ENCODE measurements at regions not wholly inside any gene's neighbourhood (a gene's known extent, or its start where the extent isn't known, plus 50 kb on each side); places are given as distances from the start of the nearest gene placed in this dataset.

GRCh38 chr5:124234022-124234769 lies 512.2 kb downstream of the ZNF608 start:
- CTCF ChIA-PET, result no interaction called here
- Mint-ChIP-seq H3K36me3 (ENCODE audit: low read depth) (no peaks in the 10 kb centered on the region), H3K4me1 (ENCODE audit: low read depth) (no peaks in the 10 kb centered on the region), H3K27me3 (no peaks in the 10 kb centered on the region), H3K9me3 (no peaks in the 10 kb centered on the region), H3K27ac (no peak overlapping the region), H3K4me3 (no peak overlapping the region)
- DNase-seq, result no peak
- intact Hi-C loops (cut with micrococcal nuclease), result no loop called here
- POLR2A ChIA-PET, result interaction anchor here (0.5 kb wide), 1 partner anchor 121 kb away, joined by 3 read pairs; no protein-coding TSS in a partner anchor
- no peak for ATAC-seq
- TF ChIP-seq, protein P1, sequence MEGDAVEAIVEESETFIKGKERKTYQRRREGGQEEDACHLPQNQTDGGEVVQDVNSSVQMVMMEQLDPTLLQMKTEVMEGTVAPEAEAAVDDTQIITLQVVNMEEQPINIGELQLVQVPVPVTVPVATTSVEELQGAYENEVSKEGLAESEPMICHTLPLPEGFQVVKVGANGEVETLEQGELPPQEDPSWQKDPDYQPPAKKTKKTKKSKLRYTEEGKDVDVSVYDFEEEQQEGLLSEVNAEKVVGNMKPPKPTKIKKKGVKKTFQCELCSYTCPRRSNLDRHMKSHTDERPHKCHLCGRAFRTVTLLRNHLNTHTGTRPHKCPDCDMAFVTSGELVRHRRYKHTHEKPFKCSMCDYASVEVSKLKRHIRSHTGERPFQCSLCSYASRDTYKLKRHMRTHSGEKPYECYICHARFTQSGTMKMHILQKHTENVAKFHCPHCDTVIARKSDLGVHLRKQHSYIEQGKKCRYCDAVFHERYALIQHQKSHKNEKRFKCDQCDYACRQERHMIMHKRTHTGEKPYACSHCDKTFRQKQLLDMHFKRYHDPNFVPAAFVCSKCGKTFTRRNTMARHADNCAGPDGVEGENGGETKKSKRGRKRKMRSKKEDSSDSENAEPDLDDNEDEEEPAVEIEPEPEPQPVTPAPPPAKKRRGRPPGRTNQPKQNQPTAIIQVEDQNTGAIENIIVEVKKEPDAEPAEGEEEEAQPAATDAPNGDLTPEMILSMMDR (IDR thresholded peaks at IDR 0.05), result no peak

- no peak overlapping the region for H3K27ac Mint-ChIP-seq
- CTCF ChIA-PET, result no interaction called here
These were observed 513.9 kb downstream of the ZNF608 start for GRCh38 chr5:124232515-124232914.

DNA sequence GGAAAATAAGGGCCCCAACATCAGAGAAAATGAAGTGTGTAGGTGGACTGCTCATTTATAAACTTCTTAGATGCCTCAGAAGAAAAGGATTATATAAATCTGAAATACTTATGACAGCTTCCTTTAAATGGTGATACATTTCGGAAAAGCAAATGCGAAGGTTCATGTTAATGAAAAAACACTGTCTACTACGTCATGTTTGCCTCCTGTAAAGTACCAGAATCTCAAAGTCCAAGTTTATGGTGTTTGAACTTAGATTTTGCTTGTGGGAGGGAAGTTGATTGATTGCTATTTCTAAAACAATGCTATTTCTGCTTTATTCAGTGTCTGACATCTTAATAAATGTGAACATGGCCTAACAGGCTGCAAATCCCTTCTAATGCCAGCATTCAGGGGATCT lies 514.6 kb downstream of the ZNF608 start:
- ChIA-PET CTCF (no interaction called here), POLR2A (no interaction called here)
- Mint-ChIP-seq H3K4me3 (no peak overlapping the region), H3K27me3 (no peaks in the 10 kb centered on the region), H3K36me3 (ENCODE audit: low read depth) (no peaks in the 10 kb centered on the region), H3K9me3 (no peaks in the 10 kb centered on the region), H3K27ac (no peak overlapping the region), H3K4me1 (ENCODE audit: low read depth) (no peaks in the 10 kb centered on the region)
- ATAC-seq, result no peak
- DNase-seq, result no peak
- TF ChIP-seq, protein P1 (IDR thresholded peaks at IDR 0.05), result no peak
- intact Hi-C loops (cut with micrococcal nuclease), result no loop called here

More at GRCh38 chr5:124232515-124232914, 513.9 kb downstream of the ZNF608 start:
- ATAC-seq, result no peak
- no peak for DNase-seq
- POLR2A ChIA-PET, result no interaction called here
- intact Hi-C loops (cut with micrococcal nuclease), result no loop called here
- no peaks in the 10 kb centered on the region for H3K36me3 Mint-ChIP-seq (ENCODE audit: low read depth)
- H3K9me3 Mint-ChIP-seq, result no peaks in the 10 kb centered on the region
- TF ChIP-seq, protein P1 (IDR thresholded peaks at IDR 0.05), result no peak
- no peaks in the 10 kb centered on the region for H3K4me1 Mint-ChIP-seq (ENCODE audit: low read depth)
- no peak overlapping the region for H3K4me3 Mint-ChIP-seq
- H3K27me3 Mint-ChIP-seq, result no peaks in the 10 kb centered on the region

DNA sequence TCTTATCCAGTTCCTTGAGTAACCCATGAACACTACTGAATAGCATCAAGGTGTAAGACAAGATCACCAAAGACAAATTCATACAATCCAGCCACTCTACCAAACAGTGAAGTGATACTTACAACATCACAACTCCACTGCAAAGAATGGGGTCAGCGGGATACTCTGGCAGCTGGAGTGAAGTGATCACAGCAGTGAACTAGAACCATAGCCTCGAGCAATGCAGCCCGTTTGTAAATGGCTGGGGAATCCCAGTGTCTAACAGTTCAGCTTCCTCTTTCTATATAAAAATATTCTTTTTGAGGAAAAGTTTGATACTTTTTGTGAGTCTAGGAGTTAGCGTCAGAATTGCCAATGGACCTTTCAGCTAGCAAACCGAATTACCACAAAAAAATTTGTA lies 515.2 kb downstream of the ZNF608 start:
- ChIA-PET POLR2A (no interaction called here), CTCF (no interaction called here)
- H3K27me3 Mint-ChIP-seq, result no peaks in the 10 kb centered on the region
- H3K4me1 Mint-ChIP-seq (ENCODE audit: low read depth), result no peaks in the 10 kb centered on the region
- no peak for DNase-seq
- intact Hi-C loops (cut with micrococcal nuclease), result no loop called here
- H3K4me3 Mint-ChIP-seq, result no peak overlapping the region
- H3K9me3 Mint-ChIP-seq, result no peaks in the 10 kb centered on the region
- no peak overlapping the region for H3K27ac Mint-ChIP-seq
- H3K36me3 Mint-ChIP-seq (ENCODE audit: low read depth), result no peaks in the 10 kb centered on the region
- ATAC-seq, result no peak
- TF ChIP-seq, protein P1 (IDR thresholded peaks at IDR 0.05), result no peak

- Mint-ChIP-seq H3K36me3 (ENCODE audit: low read depth) (no peaks in the 10 kb centered on the region), H3K4me3 (no peak overlapping the region), H3K27ac (no peak overlapping the region), H3K4me1 (ENCODE audit: low read depth) (no peaks in the 10 kb centered on the region), H3K27me3 (no peaks in the 10 kb centered on the region), H3K9me3 (no peaks in the 10 kb centered on the region)
- ChIA-PET POLR2A (no interaction called here), CTCF (no interaction called here)
- no peak for DNase-seq
- no peak for ATAC-seq
- TF ChIP-seq, protein P1 (IDR thresholded peaks at IDR 0.05), result no peak
- intact Hi-C loops (cut with micrococcal nuclease), result no loop called here
These were observed 516.0 kb downstream of the ZNF608 start for GRCh38 chr5:124230456-124230855.
